ENCODE measurements at regions not wholly inside any gene's neighbourhood (a gene's known extent, or its start where the extent isn't known, plus 50 kb on each side); places are given as distances from the start of the nearest gene placed in this dataset.
"Not testable (repeated sequence)": the region's sequence is repeated elsewhere in the genome, so short reads cannot be mapped to it uniquely, and the experiment has no call there.

DNA sequence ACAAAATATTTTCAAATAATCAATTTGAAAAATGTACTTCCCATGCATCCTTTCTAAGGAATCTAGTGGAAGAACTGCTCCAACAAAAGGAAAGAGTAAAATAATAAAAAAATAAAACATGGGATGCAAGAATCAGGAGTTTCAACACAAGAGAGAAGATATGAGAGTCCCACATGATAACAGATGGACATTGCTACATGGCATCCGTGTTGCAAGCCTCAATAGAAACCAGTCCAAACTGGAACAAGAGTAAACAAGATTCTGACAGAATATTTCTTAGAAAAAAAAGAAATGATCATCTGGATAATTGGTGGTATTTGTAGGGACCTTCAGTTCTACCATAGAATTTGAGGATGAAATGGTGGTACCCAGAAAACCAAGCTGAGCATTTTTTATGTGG is 186.8 kb downstream of the FRK start:
- no peak for FAIRE-seq

- no peak for FAIRE-seq
These were observed 190.2 kb downstream of the FRK start for GRCh38 chr6:115870464-115870863.

DNA sequence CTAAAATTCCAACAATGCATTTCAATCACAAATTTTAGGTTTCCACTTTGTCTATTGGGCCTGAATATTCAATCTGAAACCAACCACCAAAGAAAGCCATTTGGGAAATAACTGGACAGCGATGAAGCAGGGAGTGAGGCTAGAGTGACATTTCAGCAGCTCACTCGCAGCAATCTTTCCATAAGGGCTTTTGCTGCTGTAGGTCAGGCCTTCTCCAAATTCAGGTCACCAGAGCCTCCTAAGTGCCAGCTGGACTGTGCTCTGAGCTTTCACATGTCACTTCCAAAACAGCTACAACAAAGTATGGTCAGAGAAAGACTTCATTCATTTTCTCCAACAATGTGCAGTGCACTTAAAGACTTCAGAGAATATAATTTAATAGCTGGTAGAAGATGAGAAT is 194.8 kb downstream of the FRK start:
- FAIRE-seq, result no peak

GRCh38 chr6:115863211-115863610 is 197.5 kb downstream of the FRK start:
- FAIRE-seq, result no peak

DNA sequence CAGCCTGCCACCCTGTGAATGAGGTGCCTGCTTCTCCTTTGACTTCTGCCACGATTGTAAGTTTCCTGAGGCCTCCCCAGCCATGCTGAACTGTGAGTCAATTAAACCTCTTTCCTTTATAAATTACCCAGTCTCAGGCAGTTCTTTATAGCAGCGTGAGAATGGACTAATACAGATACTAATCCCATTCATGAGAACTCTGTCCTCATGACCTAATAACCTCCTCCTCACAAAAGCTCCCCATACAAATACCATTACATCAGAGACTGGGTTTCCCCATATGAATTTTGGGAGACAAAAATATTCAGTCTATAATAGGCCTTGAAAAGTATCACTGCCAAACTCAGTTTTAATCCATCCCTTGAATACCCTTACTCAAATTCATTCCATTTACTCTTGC is 199.0 kb downstream of the FRK start:
- not testable (repeated sequence) for FAIRE-seq

DNA sequence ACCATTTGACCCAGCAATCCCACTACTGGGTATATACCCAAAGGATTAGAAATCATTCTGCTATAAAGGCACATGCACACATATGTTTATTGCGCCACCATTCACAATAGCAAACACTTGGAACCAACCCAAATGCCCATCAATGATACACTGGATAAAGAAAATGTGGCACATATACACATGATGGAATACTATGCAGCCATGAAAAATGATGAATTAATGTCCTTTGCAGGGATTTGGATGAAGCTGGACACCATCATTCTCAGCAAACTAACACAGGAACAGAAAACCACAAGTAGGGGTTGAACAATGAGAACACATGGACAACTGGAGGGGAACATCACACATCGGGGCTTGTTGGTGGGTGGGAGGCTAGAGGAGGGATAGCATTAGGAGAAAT is 201.1 kb downstream of the FRK start:
- FAIRE-seq, result not testable (repeated sequence)

DNA sequence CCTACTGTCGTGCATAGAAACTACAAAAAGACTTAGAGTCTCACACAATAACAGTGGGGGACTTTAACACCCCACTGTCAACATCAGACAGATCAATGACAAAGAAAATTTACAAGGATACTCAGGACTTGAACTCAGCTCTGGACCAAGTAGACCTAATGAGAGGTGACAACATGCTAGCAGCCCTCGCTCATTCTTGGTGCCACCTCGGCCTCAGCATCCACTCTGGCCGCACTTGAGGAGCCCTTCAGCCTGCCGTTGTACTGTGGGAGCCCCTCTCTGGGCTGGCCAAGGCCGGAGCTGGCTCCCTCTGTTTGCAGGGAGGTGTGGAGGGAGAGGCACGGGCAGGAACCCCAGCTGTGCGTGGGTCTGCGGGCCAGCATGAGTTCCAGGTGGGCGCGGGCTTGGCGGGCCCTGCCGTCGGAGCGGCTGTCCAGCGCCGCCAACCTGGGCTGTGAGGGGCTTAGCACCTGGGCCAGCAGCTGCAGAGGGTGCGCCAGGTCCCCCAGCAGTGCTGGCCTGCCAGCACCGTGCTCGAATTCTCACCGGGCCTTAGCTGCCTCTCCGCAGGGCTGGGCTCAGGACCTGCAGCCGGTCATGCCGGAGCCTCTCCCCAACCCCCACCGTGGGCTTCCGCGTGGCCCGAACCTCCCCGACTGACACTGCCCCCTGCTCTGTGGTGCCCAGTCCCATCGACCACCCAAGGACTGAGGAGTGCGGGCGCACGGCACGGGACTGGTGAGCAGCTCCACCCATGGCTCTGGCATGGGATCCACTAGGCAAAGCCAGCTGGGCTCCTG is 205.6 kb downstream of the FRK start:
- no peak for FAIRE-seq

DNA sequence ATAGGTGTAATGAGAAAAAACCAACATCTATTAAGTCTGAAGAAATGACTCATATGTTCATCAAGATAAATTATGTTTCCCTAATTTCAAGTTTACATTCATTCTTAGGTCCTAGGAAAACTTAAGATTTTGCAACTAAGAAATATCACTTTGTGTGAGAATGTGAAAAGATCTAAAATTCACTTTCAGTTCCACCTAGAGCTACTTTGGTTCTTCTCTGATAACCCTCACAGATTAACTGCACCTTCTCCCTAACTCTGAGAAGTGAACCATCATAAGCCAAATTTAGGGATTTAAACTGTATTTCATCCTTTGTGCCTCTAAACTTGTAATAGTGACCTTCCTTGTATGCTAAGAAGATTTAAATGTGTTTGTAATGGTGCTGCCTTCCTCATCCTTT is 213.0 kb downstream of the FRK start:
- FAIRE-seq, result no peak

- FAIRE-seq, result no peak
These were observed 216.7 kb downstream of the FRK start for GRCh38 chr6:115843945-115844344.

DNA sequence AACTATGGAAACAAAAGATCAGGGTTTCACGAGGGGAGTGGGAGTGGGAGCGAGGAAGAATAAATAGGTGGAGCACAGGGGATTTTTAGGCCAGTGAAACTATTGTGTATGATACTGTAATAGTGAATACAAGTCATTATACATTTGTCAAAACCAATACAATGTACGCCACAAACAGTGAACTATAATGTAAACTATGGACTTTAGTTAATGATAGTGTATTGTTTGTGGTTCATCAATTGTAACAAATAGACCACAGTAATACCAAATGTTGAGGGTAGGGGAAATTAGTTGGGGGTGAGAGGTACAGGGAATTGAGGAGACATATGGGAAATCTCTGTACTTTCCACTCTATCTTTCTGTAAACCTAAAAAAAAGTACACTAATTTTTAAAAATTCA is 218.4 kb downstream of the FRK start:
- no peak for FAIRE-seq

DNA sequence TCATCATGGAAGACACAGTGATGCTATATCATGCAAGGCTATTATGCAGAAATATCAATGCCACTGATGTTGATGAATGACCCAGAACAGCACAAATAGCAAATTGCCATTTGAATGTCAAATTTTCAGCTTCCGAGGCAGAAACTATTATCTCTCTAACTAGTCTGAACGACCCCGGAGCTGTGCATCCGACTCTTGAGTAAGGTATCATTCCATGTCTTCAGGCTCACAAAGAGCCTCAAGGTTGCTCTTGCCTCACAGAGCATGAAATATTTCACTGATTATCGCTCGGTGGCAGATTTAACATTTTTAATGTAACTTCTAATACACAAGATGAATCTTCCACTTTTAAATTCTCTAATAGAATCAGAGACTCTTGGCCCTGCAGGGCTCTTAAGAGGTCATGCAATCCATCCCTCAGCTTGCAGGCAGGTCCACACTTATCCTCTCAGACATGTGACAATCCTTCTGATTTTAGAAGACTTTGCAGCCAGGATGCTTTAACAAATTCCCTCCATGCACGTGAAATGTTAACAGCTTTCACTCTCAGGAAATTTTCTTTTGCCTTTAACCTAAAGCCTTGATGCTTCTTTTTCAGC is 221.0 kb downstream of the FRK start:
- no peak for FAIRE-seq

GRCh38 chr6:115838763-115839401 is 221.8 kb downstream of the FRK start:
- FAIRE-seq, result no peak

DNA sequence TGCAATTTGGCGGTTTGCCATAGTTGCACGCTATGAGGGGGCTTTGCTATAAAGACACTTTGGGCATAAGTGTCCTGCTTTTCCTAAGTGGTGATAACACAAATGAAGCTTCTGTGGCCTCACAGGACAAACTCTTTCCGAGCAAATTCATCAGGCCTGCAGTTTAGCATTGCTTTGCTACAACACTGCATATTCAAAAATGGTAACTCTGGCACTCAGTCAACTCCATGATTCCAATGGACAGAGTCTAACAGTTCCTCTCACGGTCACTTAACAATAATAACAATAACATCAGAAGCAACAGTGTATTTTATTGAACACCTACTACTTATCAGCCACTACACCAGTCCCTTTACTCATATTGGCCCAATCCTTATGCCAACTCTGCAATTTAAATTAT is 222.5 kb downstream of the FRK start:
- FAIRE-seq, result no peak

DNA sequence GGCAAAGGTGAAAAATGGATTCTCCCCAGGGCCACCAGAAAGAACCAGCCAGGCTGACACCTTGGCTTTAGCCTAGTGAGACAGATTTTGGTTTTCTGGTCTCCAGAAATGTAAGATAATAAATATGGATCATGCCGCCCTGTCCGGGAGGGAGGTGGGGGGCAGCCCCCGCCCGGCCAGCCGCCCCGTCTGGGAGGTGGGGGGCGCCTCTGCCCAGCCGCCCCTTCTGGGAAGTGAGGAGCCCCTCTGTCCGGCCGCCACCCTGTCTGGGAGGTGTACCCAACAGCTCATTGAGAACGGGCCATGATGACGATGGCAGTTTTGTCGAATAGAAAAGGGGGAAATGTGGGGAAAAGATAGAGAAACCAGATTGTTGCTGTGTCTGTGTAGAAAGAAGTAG is 224.3 kb downstream of the FRK start:
- not testable (repeated sequence) for FAIRE-seq

DNA sequence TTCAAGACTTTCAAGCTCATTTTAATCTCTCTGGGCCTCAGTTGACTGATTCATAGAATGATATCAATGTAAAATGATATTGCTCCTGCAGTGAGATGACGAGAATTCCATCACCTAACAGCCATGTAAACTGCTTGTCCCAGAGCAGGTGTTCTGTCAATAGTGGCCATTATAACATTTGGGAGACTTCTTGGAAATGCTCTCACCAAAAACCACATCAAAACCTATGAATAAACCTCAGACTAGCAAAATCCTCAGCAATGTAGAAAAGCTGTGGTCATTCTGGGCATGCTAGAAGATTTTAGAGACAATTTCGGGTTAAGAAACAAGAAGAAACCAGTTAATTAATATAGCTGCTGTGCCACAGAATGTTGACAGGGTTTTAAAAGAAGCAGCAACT is 225.4 kb downstream of the FRK start:
- FAIRE-seq, result no peak

DNA sequence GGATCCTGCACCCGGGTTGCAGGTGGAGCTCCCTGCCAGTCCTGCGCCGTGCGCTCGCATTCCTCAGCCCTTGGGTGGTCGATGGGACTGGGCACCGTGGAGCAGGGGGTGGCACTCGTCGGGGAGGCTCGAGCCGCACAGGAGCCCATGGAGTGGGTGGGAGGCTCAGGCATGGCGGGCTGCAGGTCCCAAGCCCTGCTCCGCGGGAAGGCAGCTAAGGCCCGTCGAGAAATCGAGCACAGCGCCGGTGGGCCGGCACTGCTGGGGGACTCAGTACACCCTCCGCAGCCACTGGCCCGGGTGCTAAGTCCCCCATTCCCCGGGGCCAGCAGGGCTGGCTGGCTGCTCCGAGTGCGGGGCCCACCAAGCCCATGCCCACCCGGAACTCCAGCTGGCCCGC is 226.1 kb downstream of the FRK start:
- not testable (repeated sequence) for FAIRE-seq

DNA sequence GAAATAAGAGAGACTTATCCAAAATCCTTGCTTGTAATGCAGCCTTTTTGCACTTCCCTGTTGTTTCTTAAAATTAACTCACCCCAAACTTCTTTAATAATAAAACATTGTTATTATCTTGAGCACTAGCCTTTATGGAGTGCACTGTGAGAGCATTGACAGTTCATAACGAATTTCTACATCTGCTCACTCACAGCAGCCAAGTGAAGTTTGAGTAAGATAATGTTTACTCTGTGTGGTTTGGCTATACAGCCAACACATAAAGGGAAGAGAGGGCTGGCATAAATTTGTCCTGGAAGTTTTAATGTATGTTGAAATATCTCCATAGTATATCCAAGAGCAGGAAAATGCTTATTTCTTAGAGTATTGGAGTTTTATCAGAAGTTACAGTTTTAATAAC is 227.9 kb downstream of the FRK start:
- FAIRE-seq, result no peak

DNA sequence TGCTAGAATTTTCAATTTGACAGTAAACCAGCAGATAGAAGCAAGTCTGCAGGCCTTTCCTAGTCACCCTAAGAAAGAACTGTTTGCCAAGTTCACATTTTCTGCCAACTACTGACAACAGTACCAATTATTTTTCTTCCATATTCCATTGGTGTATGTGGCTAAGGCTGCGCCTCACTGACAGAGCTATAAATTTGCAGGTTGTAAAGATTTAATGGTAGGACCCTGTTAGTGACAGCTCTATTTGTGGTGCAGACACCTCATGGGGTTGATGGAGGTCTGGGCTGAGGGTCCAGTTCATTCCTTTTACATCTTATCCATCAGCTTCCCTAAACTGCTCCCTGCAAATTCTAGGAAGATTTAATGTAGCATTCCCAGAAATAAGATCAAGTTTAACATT is 228.5 kb downstream of the FRK start:
- FAIRE-seq, result no peak

- no peak for FAIRE-seq
These were observed 229.8 kb downstream of the FRK start for GRCh38 chr6:115830895-115831294.

DNA sequence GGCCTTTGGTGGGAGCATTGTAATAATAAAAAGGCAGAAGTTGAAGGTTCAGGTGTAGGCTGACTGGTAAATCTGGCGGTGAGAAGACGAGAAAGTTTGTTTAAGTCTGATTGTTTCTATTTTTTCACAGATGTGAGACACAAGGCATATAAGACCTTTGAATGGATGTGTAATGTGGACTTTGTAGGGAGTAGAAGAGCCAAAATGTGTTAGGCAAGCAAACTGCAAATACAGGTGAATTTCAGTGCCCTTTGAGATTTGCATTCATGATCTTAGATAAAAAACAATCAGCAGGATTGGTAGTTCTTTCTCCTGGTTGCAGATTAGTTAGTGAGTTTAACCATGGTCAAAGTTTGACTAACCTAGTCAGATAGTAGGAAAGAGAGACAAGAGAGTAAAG is 238.9 kb downstream of the FRK start:
- FAIRE-seq, result no peak

- no peak for FAIRE-seq
These were observed 241.2 kb downstream of the FRK start for GRCh38 chr6:115819506-115819905.

GRCh38 chr6:115817161-115817560 is 243.5 kb downstream of the FRK start:
- FAIRE-seq, result no peak

DNA sequence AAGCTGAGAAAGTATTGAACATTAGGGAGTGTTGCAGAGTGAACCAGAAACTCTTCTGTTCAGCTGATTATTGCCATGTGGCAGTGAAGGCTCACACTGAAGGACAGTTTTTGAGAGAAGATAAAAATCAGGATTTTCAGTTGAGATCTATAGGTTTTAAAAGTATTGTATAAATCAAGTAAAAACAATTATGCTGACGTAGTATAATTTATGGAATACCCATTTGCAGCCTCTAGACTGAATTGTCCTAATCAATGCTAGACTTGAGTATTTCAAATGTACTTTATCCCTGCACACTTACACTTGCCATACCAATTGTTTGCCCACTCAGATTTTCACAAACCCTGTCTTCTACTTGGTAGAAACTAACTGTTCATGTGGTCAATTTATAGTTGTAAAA is 245.8 kb downstream of the FRK start:
- FAIRE-seq, result no peak

DNA sequence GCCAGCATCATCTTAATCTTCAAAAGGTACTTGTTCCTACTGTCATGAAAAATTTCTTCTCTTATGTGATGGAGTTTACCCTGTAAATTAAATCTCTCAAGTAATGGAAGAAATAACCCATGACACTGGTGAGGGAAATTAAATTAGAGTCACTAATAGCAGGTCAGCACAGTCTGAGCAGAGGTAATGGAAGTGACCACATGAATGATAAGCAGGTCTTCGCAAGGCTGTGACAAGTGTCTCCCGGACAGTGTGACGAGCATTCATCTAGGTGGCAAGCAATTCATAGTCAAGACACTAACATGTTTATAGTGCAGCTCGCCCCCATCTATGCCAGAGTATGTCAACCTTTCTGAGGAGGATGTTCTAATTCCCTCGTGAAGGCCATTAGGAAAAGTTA is 249.2 kb downstream of the FRK start:
- no peak for FAIRE-seq

Measured in G401.6 (cell line).